Middle frontal gyrus (tissue), 1 donor: ENCODE measurements at regions not wholly inside any gene's neighbourhood (a gene's known extent, or its start where the extent isn't known, plus 50 kb on each side); places are given as distances from the start of the nearest gene placed in this dataset.
"Not testable (repeated sequence)": the region's sequence is repeated elsewhere in the genome, so short reads cannot be mapped to it uniquely, and the experiment has no call there.

Experiments
- DNase-seq: peaks from one replicate; pipeline ENCODE4 v3.0.0-alpha.2; 2015; ENCODE audit warnings: low spot score; ENCODE audit errors: extremely low spot score

DNA sequence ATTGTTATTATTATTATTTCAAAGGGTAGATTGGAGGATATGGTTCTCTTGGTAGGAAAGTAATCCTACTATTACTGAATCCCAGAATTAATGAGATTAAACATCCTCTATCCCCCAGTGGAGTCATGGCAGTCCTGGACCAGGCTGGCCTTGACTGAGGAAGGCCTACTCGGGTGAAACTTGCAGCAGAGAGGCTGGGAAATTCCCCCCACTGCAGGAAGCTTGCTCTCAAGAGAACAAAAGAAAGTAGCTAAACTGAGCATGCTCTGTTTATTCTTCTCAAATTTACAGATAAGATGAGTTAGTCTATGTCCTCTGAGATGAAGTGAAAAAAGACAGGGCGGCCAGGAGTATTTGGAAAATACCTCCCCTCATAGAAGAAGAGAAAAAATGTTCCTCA is 233.9 kb upstream of the RPS23 start:
- DNase-seq, result no peak

DNA sequence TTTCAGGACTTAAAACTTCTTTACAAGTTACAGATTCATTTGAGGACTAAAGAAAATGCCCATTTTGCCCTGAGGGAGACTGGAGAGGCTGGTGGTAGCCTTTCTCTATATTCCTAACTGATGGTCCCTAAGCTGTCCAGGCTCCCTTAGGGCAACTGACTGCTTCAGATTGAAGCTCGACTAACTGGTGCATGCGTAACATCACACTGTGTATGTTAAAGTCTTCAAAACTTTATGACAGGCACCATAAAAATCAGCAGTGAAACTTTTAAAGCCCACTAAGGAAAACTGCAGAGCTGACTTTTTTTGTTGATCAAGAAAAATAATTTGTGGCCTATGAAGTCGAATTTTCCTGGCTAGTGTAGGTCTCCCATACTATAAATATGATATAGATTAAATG is 233.0 kb upstream of the RPS23 start:
- DNase-seq, result no peak

DNA sequence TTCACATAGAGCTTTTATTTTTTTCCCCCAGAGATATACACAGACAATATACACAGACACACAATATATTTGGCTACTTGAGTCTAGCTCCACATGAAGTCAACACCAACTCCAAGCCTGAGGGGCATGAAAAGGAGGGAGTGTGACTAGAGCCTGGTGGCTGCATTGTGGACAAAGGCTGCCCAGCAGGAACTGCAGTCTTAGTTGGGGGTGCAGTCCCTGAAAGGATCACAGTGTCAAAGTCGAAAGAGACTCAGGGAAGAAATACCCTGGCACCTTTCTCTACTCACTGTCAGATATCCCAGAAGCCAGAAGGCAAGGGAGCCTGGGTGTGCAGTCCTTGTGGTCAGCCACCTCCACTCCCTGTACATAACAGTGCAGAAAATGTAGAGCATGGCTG is 231.6 kb upstream of the RPS23 start:
- no peak for DNase-seq

DNA sequence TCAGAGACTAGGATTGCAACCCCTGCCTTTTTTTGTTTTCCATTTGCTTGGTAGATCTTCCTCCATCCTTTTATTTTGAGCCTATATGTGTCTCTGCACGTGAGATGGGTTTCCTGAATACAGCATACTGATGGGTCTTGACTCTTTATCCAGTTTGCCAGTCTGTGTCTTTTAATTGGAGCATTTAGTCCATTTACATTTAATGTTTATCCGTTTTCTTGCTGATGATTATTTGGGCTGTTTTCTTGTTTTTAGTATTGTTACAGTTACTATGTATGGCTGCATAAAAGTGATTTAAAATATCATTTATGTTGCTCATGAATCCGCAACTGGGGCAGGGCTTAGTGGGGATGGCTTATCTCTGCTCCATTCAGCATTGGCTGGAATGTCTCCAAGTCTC is 228.2 kb upstream of the RPS23 start:
- DNase-seq, result not testable (repeated sequence)

DNA sequence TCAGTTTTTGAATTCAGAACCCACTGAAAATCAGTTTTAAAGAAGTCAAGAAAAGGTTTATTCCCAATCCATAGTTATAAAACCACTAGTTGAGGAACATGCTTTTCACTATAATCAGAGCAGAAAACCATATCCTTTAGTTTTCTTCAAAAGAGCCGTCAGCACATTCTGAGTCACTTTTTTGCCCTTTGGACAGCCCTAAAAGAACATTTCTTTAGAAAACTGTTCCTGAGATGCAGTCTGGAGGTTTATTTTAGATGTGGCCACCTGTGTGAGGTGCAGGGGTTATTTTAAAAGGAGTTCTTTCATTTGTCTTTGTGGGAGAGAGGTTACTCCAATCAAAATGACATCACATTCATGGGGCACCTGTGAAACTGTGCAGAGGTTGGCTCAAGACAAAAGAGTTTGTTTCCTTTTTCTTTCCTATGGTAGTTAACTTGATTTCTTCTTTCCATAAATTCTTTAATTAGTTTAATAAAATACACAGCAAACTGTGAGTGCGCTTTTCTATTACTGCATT is 221.6 kb upstream of the RPS23 start:
- DNase-seq, result no peak

DNA sequence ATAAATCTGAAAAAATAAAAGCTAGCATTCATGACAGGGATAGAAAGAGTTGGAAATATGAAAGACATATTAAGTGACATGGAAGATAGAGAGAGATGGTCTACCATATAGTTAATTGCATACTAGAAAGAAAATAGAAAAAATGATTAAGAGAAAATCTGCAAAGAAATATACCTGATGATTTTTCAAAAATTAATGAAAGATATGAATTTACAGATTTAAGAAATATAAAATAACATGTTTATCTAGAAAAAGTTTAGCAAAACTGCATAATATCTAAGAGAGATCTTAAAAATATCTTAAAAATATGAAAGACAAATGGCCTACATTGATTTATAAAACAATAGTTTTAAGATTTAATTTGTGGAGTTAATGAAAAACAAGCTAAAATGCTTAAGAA is 219.1 kb upstream of the RPS23 start:
- no peak for DNase-seq

DNA sequence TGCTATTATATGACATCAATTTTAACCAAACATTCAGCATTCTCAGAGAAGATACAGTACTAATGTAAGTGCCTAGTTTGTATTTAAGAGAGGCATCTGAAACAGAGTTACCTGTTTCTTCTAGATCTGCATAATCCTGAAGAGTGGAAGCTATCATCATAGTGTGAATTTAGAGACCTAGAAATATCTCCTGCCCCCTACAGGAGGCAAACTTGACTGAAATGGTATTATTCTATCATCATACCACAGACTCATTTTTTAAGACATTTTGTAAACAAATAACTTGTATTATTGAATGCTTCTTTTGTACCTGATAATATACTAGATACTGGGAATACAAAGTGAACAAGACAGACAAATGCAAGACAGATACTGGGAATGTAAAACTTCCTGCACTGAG is 216.8 kb upstream of the RPS23 start:
- DNase-seq, result no peak

DNA sequence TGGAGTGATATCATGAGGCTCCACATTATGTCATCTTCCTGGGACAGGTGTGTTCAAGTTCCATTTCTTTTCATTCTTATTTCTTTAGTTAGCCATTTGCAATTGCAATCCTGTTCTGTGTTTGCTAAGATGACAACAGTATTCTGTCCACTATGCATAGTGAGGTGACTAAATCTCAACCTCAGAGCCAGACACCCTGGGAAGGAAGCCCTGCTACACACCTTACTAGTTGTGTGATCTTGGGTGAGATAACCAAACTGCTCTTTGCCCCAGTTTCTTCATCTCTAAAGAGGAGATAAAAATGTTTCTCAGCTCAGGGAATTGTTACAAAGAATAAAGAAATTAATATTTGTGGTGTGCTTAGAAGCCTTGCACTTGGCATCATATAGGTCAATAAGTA is 215.1 kb upstream of the RPS23 start:
- no peak for DNase-seq

DNA sequence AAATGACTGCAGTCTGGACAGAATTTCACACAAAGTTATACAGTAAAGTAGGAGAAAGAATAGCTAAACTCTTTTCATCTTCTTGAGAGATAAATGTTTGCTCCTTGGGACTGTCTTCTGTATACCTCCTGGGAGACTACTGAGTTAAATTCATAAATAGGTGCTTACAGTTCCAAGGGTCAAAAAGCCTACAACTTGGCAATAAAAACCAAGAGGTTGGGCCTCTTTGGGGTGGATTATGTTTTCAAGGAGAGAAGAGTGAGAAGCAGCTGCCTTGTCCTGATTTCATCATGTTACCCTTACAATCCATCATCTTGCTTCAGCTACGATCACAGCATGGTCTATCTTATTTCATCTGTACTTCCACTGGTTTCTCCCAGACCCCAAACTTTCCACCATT is 213.2 kb upstream of the RPS23 start:
- DNase-seq, result no peak

DNA sequence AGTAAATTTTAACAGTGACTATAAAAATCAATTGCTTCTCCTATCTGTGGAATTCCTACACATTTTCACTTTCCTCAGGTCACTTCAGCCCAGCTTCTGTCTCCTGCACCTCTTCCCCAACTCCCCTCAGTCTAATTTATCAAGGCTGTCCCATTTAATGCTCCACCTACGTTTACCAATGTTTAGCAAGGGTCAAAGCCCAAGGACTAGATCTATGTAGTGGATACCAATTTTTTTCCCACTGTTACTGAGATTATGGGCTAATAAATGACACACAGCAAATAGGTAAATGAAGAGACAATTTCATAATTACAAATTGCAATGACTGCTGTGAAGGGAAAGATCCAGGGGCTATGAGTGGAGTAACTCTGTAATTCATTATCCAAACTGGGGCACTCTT is 211.5 kb upstream of the RPS23 start:
- no peak for DNase-seq

DNA sequence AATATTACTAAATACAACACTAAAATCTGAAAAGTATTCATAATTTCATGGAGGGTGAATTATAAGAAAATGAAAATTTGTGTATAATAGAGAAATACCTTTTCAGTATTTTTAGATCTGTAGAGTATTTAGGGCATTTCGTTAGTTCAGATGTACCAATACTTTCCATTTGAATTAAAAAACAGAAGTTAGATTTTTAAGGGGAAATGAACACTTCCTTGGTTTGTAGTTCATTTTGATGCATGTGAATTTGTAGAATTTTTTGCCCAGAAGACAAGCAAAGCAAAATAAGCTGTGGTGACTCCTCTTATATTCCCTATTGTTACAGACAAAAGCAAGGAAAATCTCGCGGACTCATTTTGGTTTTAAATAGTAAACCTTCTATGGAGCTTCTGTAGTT is 209.0 kb upstream of the RPS23 start:
- no peak for DNase-seq

DNA sequence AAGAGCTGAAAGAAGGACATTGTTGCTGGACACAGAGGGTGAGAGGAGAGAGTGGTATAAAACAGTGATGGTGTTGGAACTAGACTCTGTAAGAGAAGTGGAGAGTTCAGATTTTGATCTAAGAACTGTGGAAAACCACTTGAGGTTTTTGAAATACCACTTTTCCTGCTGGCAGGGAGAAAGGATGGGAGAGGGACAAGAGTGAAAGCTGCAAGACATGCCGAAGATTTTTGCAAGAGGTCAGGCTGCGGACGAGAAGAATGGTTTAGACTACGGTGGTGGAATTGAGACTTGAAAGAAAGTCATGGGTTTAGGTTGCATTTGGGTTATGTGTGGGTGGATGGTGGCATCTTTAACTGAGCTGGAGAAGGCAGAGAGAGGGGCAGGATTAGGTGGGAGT is 202.2 kb upstream of the RPS23 start:
- no peak for DNase-seq

DNA sequence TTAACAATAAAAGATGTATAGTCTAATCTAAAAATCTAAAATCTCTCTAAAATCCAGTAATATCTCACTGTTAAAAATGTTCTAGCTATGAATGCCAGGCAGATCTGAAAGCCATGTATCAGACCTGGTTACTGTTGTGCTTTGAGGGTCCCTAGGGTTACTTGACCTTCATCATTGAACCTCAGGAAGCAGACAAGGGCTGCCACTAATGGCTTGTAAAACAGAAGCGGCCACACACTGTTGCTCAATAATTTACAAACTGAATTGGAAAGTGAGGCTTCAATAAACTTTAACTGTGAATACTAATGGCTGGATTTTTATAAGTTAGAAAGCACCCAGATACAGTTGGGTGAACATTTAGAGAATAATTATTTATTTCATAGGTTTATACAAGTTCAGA is 198.0 kb upstream of the RPS23 start:
- no peak for DNase-seq

DNA sequence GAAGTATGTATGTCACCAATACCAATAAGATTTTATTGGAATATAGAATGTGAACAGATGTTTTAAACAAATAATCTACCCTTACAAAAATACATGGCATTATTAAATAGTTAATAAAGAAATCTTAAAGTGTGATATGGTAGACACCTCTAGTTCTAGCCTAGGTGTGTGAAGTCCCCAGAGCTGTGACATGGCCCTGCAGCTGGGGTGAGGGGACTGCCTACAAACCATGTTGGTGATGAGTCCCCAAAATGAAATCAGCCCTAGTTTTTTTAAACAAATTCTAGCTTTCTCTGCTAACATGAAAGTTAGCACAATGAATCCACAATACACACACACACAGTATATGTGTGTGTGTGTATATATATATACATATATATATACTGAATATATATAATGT is 195.1 kb upstream of the RPS23 start:
- DNase-seq, result no peak

DNA sequence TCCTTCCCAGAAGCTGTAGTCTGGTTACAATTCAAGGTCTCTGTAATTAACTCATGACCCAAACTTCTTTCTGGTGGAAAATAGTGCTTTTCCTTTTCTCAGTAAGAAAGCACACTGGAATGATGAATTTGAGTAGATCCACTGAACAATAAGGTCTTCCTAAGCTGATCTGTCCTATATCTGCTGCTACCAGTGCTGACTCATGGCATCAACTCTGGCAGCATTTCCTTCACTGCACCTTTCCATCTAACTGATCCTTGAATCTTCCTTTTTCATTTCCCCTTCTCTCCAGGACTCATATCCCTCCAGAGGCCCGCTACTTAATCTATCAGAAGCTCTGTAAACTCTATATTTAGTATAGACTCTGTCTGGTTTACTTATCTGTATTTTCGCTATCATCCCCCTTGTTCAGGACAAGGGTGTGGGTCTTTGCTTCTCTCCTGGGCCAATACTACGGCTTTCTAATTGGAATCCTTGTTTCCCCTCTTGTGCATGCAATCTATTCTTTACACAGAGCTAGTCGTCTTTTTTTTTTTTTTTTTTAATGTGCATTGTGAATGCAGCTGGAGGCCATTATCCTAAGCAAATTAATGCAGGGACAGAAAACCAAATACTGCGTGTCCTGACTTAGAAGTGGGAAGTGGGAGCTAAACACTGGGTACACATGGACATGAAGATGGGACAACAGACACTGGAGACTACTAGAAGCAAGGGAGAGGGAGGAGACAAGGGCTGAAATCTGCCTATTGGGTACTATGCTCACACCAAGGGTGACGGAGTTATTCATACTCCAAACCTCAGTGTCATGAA is 192.2 kb upstream of the RPS23 start:
- DNase-seq, result no peak

DNA sequence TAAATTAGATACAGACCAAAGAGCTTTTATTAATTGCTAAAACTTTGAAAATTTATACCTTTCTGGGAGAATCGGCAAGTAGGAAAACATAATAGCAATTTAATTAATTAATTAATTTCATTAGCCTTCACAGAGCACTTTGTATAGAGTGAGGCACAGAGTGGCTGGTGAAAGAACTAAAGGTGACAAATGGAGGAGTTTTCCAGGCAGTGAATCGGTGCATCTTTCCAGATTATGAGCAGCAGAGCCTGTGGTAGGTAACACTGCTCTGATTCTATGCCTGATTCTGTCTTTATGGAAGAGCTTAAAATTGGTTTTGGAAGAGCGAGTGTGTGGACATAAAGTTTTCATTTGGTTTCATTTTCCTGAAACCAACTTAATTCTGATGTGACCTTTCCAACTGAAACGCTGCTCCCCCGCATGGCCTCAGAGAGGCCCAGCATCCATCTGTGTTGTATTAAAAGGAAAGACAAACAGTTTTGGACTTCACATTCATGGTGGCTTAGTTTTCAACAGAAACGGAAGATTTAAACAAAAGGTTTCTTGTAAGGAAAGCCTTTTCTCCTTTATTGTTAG is 188.9 kb upstream of the RPS23 start:
- DNase-seq, result no peak

DNA sequence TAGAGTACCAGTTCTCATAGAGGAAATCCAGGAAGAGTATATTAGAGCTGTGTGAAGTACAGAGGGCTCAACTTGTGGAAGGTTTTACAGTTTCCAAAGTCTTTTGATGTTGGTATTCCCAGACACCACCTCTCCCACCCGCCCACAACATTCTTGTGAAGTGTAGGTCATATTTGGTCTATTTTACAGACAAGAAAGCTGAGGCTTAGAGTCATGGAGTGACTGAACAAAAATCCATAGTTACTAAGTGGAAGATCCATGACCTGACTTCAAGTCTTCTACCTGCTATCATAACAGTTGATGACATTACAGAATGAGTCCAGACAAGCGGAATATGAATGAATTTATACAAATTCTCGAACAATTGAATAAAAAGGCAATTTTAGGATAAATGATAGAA is 187.1 kb upstream of the RPS23 start:
- no peak for DNase-seq

DNA sequence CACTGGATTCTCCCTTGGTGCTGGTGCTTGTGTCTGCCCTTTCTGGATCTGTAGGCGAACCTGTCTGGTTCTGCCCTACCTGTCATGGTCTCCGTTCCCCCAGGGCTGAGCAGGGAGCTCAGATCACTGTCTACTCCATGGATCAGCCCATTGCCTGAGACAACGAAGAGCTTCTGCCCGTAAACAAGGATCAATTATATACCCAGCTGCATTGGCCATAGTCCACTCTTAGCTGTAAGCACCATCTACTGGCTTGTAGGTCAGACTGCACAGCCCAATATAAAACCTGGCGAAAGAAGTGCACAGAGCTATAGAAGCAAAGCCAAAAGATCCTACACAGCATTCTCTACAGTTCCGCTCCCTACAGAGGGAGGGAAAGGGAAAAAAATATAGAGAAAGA is 181.5 kb upstream of the RPS23 start:
- no peak for DNase-seq

DNA sequence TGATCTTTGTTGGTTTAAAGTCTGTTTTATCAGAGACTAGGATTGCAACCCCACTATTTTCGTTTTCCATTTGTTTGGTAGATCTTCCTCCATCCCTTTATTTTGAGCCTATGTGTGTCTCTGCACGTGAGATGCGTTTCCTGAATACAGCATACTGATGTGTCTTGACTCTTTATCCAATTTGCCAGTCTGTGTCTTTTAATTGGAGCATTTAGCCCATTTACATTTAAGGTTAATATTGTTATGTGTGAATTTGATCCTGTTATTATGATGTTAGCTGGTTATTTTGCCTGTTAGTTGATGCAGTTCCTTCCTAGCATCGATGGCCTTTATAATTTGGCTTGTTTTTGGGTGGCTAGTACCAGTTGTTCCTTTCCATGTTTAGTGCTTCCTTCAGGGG is 177.2 kb upstream of the RPS23 start:
- not testable (repeated sequence) for DNase-seq

DNA sequence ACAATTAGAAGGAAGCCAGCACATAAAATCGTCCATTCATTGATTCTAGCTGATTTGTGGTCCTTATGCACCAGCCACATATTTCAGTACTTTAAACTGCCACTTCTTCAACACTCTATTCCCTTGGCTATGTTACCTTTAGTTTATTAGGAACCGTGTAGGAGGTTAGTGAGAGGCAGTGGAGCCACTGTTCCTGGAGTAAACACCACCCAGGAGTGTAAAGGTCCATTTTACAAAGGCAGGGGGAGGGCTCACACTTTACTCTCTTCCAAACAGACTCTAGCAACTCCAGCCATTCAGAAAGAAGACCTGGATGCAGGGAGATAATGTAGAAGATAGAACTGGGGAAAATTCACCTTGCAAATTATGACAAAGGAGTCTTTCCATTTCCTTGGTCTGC is 170.2 kb upstream of the RPS23 start:
- DNase-seq, result no peak

DNA sequence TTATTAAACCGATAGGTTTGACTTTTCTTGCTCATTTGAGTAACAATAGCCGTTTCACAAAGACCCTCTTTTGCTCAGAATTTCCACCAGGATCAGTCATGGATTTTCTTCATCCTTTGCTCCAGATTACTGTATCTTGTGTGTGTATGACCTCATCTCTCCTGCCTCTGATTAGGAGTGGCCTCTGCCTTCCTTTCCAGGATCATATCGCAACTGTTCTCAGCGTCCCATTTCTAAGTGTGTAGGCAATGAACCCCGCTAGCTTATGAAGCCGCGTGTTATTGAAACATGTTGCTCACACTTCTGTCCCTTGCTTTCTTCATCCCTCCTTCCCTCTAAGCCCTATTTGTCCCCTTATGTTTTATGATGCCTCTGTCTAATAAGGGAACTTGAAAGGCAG is 169.8 kb upstream of the RPS23 start:
- no peak for DNase-seq

DNA sequence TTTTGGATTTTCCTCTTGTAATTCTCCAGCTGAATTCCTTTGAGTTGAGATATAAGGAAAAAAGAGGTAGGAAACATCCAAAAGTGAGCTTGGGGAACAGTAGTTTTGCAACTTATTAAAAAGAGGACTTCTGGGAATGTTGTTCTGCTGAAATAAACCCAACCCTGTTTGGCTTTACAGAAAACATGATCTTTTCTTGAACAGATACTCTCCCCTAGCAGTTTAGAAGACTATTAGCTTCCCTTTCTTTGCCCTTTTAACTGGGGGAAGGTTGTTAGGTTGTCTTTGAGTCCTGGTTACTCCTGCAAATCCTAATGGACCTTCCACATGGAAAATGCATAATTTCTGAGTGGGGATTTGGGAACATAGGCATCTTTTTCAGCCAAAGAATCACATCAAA is 168.7 kb upstream of the RPS23 start:
- DNase-seq, result no peak

DNA sequence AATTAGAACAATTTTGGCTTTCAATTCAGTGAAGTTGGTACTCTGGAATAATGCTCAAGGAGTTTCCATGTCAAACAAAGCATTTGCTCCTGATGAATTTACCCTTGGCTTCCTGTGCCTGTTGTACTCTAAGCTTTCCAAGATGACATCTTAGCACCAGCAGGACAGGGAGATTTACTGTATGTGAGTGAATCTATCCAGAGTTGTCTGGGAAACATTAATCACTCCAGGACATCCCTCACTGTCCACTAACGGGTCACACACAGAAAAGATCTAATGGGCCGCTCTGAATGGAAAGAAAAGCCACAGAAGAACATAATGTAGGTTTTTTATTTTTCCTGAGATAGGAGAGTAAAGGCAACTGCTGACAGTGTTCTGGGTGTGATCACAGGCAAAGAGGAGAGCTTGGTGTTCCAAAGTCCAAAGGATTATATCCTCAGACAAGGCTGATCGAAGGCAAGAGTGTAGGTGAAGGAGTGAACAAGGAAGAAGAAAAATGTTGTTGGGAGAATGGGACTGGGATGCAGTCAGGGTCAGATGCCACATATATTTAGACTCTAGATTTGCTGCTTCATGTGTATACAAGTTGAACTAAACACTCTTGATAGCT is 167.7 kb upstream of the RPS23 start:
- no peak for DNase-seq
